HepG2 (cell line): ENCODE measurements at regions not wholly inside any gene's neighbourhood (a gene's known extent, or its start where the extent isn't known, plus 50 kb on each side); places are given as distances from the start of the nearest gene placed in this dataset.

Experiments
- BCLAF1 ChIP-seq: fragments of 450-650 bp; IDR thresholded peaks from 2 replicates; pipeline ENCODE4 v1.6.1; 2017; ENCODE audit warnings: mild to moderate bottlenecking
- TARDBP ChIP-seq: sonication (generic); formaldehyde crosslinking; IDR thresholded peaks from 2 replicates; pipeline ENCODE4 v1.8.0; 2022; ENCODE audit warnings: mild to moderate bottlenecking, missing genetic modification reagents
- TCF7L2 ChIP-seq: IDR thresholded peaks from 2 replicates; pipeline ENCODE4 v1.6.1; 2011; ENCODE audit warnings: mild to moderate bottlenecking, low read depth, low read length, moderate library complexity
- TFAP4 ChIP-seq: sonication (generic); IDR thresholded peaks from 2 replicates; pipeline ENCODE4 v1.6.1; 2016; ENCODE audit warnings: low read depth, borderline replicate concordance

- no peak for TF ChIP-seq BCLAF1
- TF ChIP-seq TCF7L2, result no peak
- TF ChIP-seq TFAP4, result no peak
- TF ChIP-seq TARDBP (CRISPR knock-in tag), result no peak
Measured at GRCh38 chr4:140252742-140253555, 99.0 kb upstream of the MAML3 start.
